ENCODE measurements at regions not wholly inside any gene's neighbourhood (a gene's known extent, or its start where the extent isn't known, plus 50 kb on each side); places are given as distances from the start of the nearest gene placed in this dataset.

- Histone ChIP-seq H3K27me3 (peaks cover 55% of the 10 kb centered on the region), H3K4me3 (ENCODE audit: low read depth in 1 of 2, low read length in 1 of 2) (no peak overlapping the region), H3K9me3 (no peaks in the 10 kb centered on the region), H3K27ac (no peak overlapping the region), H3K4me1 (ENCODE audit: control insufficient read depth in 1 of 2, insufficient read depth in 1 of 2, low read depth in 1 of 2, low read length in 1 of 2) (no peaks in the 10 kb centered on the region), H3K36me3 (no peaks in the 10 kb centered on the region)
- TF ChIP-seq, protein P1, sequence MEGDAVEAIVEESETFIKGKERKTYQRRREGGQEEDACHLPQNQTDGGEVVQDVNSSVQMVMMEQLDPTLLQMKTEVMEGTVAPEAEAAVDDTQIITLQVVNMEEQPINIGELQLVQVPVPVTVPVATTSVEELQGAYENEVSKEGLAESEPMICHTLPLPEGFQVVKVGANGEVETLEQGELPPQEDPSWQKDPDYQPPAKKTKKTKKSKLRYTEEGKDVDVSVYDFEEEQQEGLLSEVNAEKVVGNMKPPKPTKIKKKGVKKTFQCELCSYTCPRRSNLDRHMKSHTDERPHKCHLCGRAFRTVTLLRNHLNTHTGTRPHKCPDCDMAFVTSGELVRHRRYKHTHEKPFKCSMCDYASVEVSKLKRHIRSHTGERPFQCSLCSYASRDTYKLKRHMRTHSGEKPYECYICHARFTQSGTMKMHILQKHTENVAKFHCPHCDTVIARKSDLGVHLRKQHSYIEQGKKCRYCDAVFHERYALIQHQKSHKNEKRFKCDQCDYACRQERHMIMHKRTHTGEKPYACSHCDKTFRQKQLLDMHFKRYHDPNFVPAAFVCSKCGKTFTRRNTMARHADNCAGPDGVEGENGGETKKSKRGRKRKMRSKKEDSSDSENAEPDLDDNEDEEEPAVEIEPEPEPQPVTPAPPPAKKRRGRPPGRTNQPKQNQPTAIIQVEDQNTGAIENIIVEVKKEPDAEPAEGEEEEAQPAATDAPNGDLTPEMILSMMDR (IDR thresholded peaks at IDR 0.05) = no peak
These were observed 235.9 kb downstream of the FOXL1 start for GRCh38 chr16:86814256-86814655.

- Histone ChIP-seq H3K27me3 (peaks cover 38% of the 10 kb centered on the region), H3K4me3 (ENCODE audit: low read depth in 1 of 2, low read length in 1 of 2) (no peak overlapping the region), H3K9me3 (no peaks in the 10 kb centered on the region), H3K27ac (no peak overlapping the region), H3K36me3 (no peaks in the 10 kb centered on the region), H3K4me1 (ENCODE audit: control insufficient read depth in 1 of 2, insufficient read depth in 1 of 2, low read depth in 1 of 2, low read length in 1 of 2) (no peaks in the 10 kb centered on the region)
- TF ChIP-seq, protein P1 (IDR thresholded peaks at IDR 0.05) = no peak
These were observed 238.7 kb downstream of the FOXL1 start for GRCh38 chr16:86816930-86817625.

DNA sequence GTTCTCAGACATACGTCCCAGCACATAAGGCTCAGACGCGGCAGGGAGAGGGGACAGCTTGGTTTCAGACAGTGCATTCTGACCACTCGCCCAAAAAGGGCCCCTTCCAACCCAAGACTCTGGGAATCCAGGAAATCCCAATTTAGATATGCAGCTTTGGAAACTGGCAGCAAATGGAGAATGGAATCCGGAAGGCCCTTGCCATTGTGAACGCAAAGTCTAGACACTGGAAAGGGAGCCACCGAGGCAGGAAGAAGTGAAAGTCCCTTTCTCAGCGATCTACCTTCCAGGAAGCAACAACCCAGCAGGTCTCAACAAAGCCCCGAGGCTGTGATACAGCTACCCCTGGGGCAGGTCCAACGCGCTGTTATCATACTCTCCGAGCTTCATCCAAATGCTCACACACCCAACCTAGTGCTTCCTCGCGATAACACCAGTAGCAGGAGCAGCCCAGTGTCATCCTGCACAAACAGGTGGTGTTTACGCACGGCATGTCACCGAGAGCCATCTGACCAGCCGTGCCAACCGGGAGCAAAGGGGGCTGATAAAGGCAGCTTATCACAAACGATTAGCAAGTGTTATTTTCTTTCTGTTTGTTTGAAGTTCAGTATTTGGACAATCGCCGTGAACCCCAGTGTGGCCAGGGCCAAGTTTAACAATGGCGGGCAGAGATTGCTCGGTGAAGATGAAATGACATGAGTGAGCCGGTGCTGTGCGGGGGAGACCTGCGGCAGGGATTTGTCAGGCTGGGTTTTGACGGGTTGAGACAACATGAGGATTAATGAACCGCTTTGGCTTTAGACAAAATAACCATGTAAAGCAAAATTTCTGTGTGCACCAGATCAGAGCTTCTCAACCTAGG is 240.6 kb downstream of the FOXL1 start:
- Histone ChIP-seq H3K27me3 (peaks cover 37% of the 10 kb centered on the region), H3K4me1 (ENCODE audit: control insufficient read depth in 1 of 2, insufficient read depth in 1 of 2, low read depth in 1 of 2, low read length in 1 of 2) (no peaks in the 10 kb centered on the region), H3K27ac (no peak overlapping the region), H3K9me3 (no peaks in the 10 kb centered on the region), H3K4me3 (ENCODE audit: low read depth in 1 of 2, low read length in 1 of 2) (no peak overlapping the region), H3K36me3 (no peaks in the 10 kb centered on the region)
- TF ChIP-seq, protein P1 (IDR thresholded peaks at IDR 0.05) = no peak

DNA sequence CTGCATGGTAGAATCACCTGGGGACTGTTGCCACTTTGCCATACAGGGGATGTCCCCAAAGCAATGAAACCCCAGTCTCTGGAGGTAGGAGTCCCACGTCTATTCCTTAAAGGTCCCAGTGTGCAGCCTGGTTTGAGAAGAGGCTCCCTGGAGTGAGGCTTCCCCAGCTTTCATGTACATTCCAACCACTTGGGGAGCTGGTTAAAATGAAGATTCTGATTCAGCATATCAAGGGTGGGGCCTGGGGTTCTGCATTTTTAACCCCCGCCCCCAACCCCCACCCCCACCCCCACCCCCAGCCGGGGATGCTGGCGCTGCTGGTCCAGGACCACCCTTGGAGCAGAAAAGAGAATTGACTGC is 241.2 kb downstream of the FOXL1 start:
- H3K4me1 ChIP-seq (ENCODE audit: control insufficient read depth in 1 of 2, insufficient read depth in 1 of 2, low read depth in 1 of 2, low read length in 1 of 2) = no peaks in the 10 kb centered on the region
- H3K27me3 ChIP-seq = peaks cover 40% of the 10 kb centered on the region
- no peaks in the 10 kb centered on the region for H3K9me3 ChIP-seq
- TF ChIP-seq, protein P1 (IDR thresholded peaks at IDR 0.05) = no peak
- no peak overlapping the region for H3K4me3 ChIP-seq (ENCODE audit: low read depth in 1 of 2, low read length in 1 of 2)
- no peak overlapping the region for H3K27ac ChIP-seq
- no peaks in the 10 kb centered on the region for H3K36me3 ChIP-seq

GRCh38 chr16:86821895-86822294 is 243.5 kb downstream of the FOXL1 start:
- Histone ChIP-seq H3K4me1 (ENCODE audit: control insufficient read depth in 1 of 2, insufficient read depth in 1 of 2, low read depth in 1 of 2, low read length in 1 of 2) (no peaks in the 10 kb centered on the region), H3K27me3 (peaks cover 61% of the 10 kb centered on the region), H3K9me3 (no peaks in the 10 kb centered on the region), H3K36me3 (no peaks in the 10 kb centered on the region), H3K4me3 (ENCODE audit: low read depth in 1 of 2, low read length in 1 of 2) (no peak overlapping the region), H3K27ac (no peak overlapping the region)
- TF ChIP-seq, protein P1 (IDR thresholded peaks at IDR 0.05) = no peak

Measured in neutrophil (primary cell).